PC-3 (cell line): ENCODE measurements at regions not wholly inside any gene's neighbourhood (a gene's known extent, or its start where the extent isn't known, plus 50 kb on each side); places are given as distances from the start of the nearest gene placed in this dataset.

ENCODE experiments used
- EZH2phosphoT487 ChIP-seq: fragments of 300-600 bp; sonication (generic); IDR thresholded peaks from 2 replicates; pipeline ENCODE4 v1.6.1; 2018; ENCODE audit warnings: mild to moderate bottlenecking, antibody characterized with exemption, low read length, borderline replicate concordance
- TF ChIP-seq, protein P1 (sequence below): fragments of 300-600 bp; sonication (generic); conservative IDR thresholded peaks from 2 replicates; pipeline ENCODE4 v1.5.1; 2017; ENCODE audit warnings: antibody characterized with exemption, low read depth, mild to moderate bottlenecking, low read length

DNA sequence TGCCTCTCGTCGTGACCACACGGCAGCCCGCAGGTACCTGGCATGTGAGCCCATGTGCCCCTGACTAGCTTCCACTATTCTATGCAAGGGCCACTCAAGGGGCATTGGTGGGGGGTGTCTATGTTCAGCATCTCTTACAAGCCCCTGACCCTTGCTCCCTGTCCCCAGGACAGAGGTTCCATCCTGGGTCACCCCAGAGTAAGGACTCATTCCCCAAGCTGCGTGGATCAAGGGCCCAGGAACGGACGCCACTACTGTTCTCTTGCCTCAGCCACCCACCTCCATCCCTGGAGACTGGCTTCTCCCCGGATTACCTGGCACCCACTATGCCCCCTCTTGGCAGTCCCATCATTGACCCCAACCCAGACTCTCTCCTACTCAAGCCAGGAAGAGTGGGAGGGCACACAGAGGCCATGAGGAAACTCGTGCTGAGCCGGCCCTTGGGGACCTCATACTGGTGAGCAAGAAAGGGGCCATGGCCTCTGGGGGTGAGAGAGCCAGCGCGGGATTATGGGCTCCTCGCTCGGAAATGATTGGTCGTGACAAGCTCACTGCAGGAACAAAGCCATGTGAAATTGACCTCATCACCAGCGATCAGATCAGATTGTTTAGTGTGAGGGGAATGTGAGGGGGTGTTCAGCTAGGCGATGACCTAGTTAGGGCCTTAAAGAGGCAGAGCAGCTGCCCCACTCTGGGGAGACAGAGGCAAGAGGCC is 50.1 kb upstream of the PJA1 start:
- TF ChIP-seq, protein P1, sequence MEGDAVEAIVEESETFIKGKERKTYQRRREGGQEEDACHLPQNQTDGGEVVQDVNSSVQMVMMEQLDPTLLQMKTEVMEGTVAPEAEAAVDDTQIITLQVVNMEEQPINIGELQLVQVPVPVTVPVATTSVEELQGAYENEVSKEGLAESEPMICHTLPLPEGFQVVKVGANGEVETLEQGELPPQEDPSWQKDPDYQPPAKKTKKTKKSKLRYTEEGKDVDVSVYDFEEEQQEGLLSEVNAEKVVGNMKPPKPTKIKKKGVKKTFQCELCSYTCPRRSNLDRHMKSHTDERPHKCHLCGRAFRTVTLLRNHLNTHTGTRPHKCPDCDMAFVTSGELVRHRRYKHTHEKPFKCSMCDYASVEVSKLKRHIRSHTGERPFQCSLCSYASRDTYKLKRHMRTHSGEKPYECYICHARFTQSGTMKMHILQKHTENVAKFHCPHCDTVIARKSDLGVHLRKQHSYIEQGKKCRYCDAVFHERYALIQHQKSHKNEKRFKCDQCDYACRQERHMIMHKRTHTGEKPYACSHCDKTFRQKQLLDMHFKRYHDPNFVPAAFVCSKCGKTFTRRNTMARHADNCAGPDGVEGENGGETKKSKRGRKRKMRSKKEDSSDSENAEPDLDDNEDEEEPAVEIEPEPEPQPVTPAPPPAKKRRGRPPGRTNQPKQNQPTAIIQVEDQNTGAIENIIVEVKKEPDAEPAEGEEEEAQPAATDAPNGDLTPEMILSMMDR: no peak
- TF ChIP-seq EZH2phosphoT487: no peak
